Ovary (tissue), 3 donors: ENCODE measurements at regions not wholly inside any gene's neighbourhood (a gene's known extent, or its start where the extent isn't known, plus 50 kb on each side); places are given as distances from the start of the nearest gene placed in this dataset.

Experiments used
- EP300 ChIP-seq: sonication (generic); formaldehyde crosslinking; IDR thresholded peaks from one replicate; pipeline ENCODE4 v1.6.1; 2017; ENCODE audit warnings: antibody characterized with exemption
- POLR2A ChIP-seq: fragments of 450-650 bp; IDR thresholded peaks from one replicate; pipeline ENCODE4 v1.6.1; 2017; ENCODE audit warnings: antibody characterized with exemption, mild to moderate bottlenecking, moderate library complexity
- TF ChIP-seq, protein P1 (sequence below), 3 donors: fragments of 450-650 bp in 2 of 3; fragments of 200-600 bp in 1 of 3; IDR thresholded peaks; one replicate each; pipeline versions ENCODE4 v1.5.1 to v1.8.0; 2016 to 2022; ENCODE audit warnings: antibody characterized with exemption in 3 of 3, mild to moderate bottlenecking in 1 of 3
- donor health status: DM: no; HTN: no; CAD: no.

DNA sequence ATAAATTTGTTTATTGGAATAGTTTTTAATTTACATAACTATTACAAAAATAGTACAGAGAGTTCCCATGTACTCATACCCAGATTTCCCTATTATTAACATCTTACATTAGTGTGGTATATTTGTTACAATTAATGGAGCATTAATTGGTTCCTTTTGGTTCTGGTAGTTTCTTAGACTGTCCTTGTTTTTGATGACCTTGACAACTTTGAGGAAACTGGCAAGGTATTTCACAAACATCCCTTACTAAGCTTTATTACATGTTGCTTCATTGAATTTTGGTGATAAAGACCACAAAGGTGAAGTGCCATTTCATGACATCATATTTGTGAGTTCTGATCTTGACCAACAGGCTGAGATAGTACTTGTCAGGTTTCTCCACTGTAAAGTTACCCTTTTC, 379.0 kb upstream of the GCFC2 start:
- TF ChIP-seq, protein P1, sequence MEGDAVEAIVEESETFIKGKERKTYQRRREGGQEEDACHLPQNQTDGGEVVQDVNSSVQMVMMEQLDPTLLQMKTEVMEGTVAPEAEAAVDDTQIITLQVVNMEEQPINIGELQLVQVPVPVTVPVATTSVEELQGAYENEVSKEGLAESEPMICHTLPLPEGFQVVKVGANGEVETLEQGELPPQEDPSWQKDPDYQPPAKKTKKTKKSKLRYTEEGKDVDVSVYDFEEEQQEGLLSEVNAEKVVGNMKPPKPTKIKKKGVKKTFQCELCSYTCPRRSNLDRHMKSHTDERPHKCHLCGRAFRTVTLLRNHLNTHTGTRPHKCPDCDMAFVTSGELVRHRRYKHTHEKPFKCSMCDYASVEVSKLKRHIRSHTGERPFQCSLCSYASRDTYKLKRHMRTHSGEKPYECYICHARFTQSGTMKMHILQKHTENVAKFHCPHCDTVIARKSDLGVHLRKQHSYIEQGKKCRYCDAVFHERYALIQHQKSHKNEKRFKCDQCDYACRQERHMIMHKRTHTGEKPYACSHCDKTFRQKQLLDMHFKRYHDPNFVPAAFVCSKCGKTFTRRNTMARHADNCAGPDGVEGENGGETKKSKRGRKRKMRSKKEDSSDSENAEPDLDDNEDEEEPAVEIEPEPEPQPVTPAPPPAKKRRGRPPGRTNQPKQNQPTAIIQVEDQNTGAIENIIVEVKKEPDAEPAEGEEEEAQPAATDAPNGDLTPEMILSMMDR (IDR thresholded peaks at IDR 0.05) = no peak
- TF ChIP-seq POLR2A (no peak), EP300 (no peak)
